HG02610 (cell line): ENCODE measurements at regions not wholly inside any gene's neighbourhood (a gene's known extent, or its start where the extent isn't known, plus 50 kb on each side); places are given as distances from the start of the nearest gene placed in this dataset.

ENCODE experiments used
- ATAC-seq: cut with Tn5 transposase; IDR thresholded peaks from one replicate; pipeline ENCODE4 v1.9.1; 2021; ENCODE audit warnings: mild to moderate bottlenecking, moderate library complexity; ENCODE audit not compliant: unreplicated experiment

DNA sequence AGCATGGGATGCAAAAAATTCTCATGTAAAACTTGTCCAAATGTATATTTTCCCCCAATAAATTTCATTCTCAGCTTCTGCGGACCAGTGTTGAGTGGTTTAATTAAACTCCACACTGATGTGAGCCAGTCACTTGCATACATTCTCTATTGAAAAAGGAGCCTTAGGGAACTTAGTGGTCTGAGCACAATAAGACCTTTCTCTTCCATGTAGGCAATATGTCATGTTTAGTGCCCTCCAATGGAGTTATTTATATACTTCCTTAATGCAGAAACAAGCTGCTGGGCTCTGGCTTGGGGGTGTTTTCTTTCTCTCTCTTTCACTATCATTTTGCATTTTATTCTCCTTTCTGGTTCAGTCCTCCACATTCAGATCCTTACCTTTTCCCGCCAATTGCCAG, 196.9 kb downstream of the ANAPC10 start:
- no peak for ATAC-seq

DNA sequence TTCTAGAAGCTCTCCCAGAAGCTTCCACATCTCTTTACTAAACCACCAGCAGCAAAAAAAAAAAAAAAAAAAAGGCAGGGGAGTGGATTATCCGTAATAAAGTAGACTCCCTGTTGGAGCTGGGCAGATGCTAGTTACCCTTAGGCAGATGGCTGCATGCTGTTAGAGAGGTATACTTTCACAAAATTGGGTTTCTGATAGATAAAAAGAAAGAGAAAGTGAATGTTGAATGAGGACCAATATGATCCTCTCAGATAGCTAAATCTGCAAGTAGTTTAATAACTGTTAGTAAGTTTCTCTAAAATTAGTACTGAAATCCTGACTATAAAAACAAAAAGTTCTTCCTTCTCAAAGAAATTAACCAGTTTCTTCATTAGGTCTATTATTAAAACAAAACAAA, 195.4 kb downstream of the ANAPC10 start:
- peak; percentile 45 for ATAC-seq

DNA sequence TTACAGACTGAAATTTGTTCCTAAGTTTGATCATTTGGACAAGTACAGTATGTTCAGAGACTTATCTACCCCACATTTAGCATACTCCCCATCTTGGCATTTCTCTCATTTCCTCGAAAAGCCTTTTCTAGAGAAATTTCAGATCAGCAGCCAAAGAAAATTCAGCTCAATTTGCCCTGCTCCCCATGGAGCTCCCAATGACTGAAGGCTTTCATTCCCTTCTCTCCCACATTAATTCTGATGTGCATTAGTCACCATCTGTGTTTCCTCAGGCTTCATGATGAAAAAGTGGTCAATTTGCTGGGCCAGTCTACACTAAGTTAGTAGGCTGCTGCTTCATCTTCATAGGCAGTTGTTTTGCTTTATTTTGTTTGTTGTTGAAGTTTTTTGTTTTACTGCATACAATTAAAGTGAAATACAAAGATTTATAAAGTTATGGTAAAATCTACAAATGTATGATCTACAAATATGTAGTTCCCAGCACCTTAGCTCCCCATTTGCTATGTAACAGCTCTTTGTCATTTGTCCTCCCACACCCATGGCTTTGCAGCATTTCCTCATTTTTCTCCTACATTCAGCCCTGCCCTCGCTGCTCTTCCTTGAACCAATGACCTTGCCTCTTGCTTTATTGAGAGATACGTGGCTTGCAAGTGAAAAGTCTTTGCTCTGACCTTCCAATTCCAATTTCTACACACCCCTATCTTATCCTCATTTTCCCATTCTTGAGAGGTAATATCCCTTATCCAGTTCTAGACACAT, 193.9 kb downstream of the ANAPC10 start:
- no peak for ATAC-seq

DNA sequence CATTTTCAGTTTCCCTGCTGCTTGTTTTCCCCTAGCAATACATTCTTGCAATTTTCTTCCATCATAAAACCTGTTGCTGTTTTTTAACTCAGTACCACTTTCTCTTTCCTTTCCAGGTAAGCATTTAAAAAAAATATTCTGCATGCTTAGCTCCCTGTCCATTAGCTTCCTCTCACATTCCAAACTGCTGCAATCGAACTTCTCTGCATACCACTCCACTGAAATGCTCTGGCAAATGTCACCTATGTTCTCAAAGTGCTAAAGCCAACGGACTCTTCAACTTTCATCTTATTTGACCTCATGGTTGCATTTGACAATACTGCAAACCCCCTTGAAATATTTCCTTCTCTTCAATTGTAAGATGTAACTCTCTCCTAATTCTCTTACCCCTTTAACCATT, 192.7 kb downstream of the ANAPC10 start:
- no peak for ATAC-seq

DNA sequence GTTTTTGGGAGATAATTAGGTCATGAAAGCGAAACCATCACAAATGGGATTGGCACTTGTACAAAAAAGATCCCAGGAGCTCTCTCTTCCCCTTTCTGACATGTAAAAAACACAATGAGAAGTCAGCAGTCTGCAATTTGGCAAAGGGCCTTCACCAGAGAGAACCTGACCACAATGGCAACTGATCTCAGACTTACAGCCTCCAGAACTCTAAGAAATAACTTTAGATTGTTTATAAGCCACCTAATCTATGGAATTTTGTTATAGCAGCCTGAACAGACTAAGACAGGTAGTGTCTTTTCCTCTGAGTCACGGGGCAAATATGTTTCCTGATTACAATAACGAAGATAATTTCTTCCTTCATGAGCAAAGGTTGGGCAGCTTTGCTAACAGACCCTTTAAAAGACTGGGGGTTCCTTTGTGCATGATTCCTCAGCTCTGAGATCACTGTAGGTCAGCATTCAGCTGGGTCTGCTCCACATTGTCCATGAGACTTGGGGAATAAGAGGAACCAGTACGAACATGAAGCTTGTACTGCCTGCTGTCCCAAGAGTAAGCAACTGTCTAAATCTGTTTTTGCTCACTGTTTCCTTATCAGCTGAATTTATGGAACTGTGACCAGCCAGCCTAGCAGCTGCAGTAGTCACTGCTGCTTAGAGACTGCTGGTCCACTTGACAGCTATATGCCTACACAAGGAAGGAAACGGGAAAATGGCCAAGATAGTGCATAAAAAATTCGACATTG, 191.6 kb downstream of the ANAPC10 start:
- peak; percentile 47 for ATAC-seq

DNA sequence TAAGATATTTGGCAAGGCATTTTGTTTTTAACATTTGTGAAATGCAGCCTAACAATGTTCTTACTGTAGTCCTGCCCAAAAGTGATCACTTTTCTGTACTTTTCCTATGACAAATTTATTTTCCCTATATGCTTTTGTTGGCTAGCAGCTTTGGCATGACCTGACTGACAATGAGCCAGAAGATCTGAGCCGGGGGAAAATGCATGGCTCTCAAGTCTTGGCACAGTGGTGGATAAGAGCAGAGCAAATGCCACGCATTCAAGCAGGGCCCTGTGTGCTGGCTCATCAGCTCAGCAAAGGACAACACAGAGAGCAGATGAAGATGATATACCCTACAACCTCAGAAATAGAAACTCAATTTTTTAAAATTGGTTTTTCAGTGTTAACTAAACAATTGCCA, 187.3 kb downstream of the ANAPC10 start:
- no peak for ATAC-seq
